PC-3 (cell line): ENCODE measurements at regions not wholly inside any gene's neighbourhood (a gene's known extent, or its start where the extent isn't known, plus 50 kb on each side); places are given as distances from the start of the nearest gene placed in this dataset.

ENCODE experiments used
- ATAC-seq: fragments of 200-7000 bp; cut with Tn5 transposase; 2 replicates; pipeline ENCODE4 v1.9.1; 2020; ENCODE audit warnings: mild to moderate bottlenecking, moderate library complexity
- BruUV-seq: library from RNA; stranded (reverse); fragments of 400-500 nt; replicated peaks from 2 replicates; lab custom pipeline; 2021; lab: Mats Ljungman, UMichigan
- CTCF ChIA-PET: fragments of 300-600 bp; sonication (Branson Sonifier 250); formaldehyde crosslinking; loops from one replicate; lab custom pipeline; 2022; ENCODE audit warnings: antibody characterized with exemption; lab: Charles Lee
- POLR2A ChIA-PET: fragments of 300-600 bp; sonication (Branson Sonifier 250); formaldehyde crosslinking; loops from one replicate; lab custom pipeline; 2022; ENCODE audit warnings: antibody characterized with exemption; ENCODE audit not compliant: unreplicated experiment; lab: Charles Lee
- DNase-seq: peaks from one replicate; pipeline ENCODE4 v3.0.0-alpha.2; 2015
- H2AFZ ChIP-seq: fragments of 300-600 bp; sonication (generic); 2 replicates; pipeline ENCODE4 v1.6.0; 2016; ENCODE audit warnings: antibody characterized with exemption, low read length
- H3F3A ChIP-seq: fragments of 300-600 bp; sonication (generic); one replicate; pipeline ENCODE4 v1.6.0; 2017; ENCODE audit warnings: antibody characterized with exemption, low read length, control low read depth, mild to moderate bottlenecking; ENCODE audit not compliant: unreplicated experiment
- H3K27ac ChIP-seq: fragments of 300-600 bp; sonication (generic); 2 replicates; pipeline ENCODE4 v1.5.1; 2016; ENCODE audit warnings: mild to moderate bottlenecking, low read length
- H3K27me3 ChIP-seq: fragments of 300-600 bp; sonication (generic); 2 replicates; pipeline ENCODE4 v1.6.1; 2016; ENCODE audit warnings: low read length, mixed read lengths
- H3K36me3 ChIP-seq: fragments of 300-600 bp; sonication (generic); 2 replicates; pipeline ENCODE4 v1.6.1; 2016; ENCODE audit warnings: low read depth, mixed run types, low read length, mixed read lengths
- H3K4me1 ChIP-seq: fragments of 300-600 bp; sonication (generic); 2 replicates; pipeline ENCODE4 v1.5.1; 2016; ENCODE audit warnings: low read length; ENCODE audit not compliant: insufficient read depth
- H3K4me2 ChIP-seq: fragments of 300-600 bp; sonication (generic); 2 replicates; pipeline ENCODE4 v1.6.0; 2016; ENCODE audit warnings: low read length
- H3K4me3 ChIP-seq: fragments of 300-600 bp; sonication (generic); 2 replicates; pipeline ENCODE4 v1.5.1; 2016; ENCODE audit warnings: mild to moderate bottlenecking, low read length, mixed read lengths
- H3K79me2 ChIP-seq: fragments of 300-600 bp; sonication (generic); 2 replicates; pipeline ENCODE4 v1.6.1; 2017; ENCODE audit warnings: low read length, mixed read lengths
- H3K9ac ChIP-seq: fragments of 300-600 bp; sonication (generic); 2 replicates; pipeline ENCODE4 v1.6.0; 2016; ENCODE audit warnings: mild to moderate bottlenecking, low read length
- H3K9me2 ChIP-seq: fragments of 300-600 bp; sonication (generic); replicated peaks from 2 replicates; pipeline ENCODE4 v1.6.1; 2016; ENCODE audit warnings: mixed run types, low read length, mixed read lengths
- H3K9me3 ChIP-seq: fragments of 300-600 bp; sonication (generic); 2 replicates; pipeline ENCODE4 v1.6.1; 2016; ENCODE audit warnings: low read length, mixed read lengths
- H4K20me1 ChIP-seq: fragments of 300-600 bp; sonication (generic); 2 replicates; pipeline ENCODE4 v1.6.1; 2016; ENCODE audit warnings: low read length, mixed read lengths
- CTCF ChIP-seq: fragments of 300-600 bp; sonication (generic); conservative IDR thresholded peaks from 2 replicates; pipeline ENCODE4 v1.5.1; 2017; ENCODE audit warnings: antibody characterized with exemption, low read depth, mild to moderate bottlenecking, low read length
- EZH2 ChIP-seq: fragments of 300-600 bp; sonication (generic); IDR thresholded peaks from one replicate; pipeline ENCODE4 v1.6.1; 2017; ENCODE audit warnings: antibody characterized with exemption, mild to moderate bottlenecking, low read length; ENCODE audit not compliant: unreplicated experiment
- EZH2phosphoT487 ChIP-seq: fragments of 300-600 bp; sonication (generic); IDR thresholded peaks from 2 replicates; pipeline ENCODE4 v1.6.1; 2018; ENCODE audit warnings: mild to moderate bottlenecking, antibody characterized with exemption, low read length, borderline replicate concordance
- intact Hi-C: fragments of 100-400 bp; cut with micrococcal nuclease; formaldehyde crosslinking; loops from 2 replicates; pipeline ENCODE4 v1.9.0; 2023

GRCh38 chr4:149901128-149901527, 85.5 kb upstream of the IQCM start:
- Histone ChIP-seq H2AFZ (no peak overlapping the region), H3K27ac (no peak overlapping the region), H3K4me2 (no peak overlapping the region), H3K79me2 (no peaks in the 10 kb centered on the region), H3K9ac (no peak overlapping the region), H3K36me3 (no peaks in the 10 kb centered on the region), H3F3A (no peaks in the 10 kb centered on the region), H3K4me1 (no peaks in the 10 kb centered on the region), H3K27me3 (no peaks in the 10 kb centered on the region), H3K4me3 (no peak overlapping the region), H3K9me3 (no peaks in the 10 kb centered on the region), H3K9me2 (no peaks in the 10 kb centered on the region), H4K20me1 (no peaks in the 10 kb centered on the region)
- no peak for DNase-seq
- intact Hi-C loops, result loop anchor here (10.0 kb wide), 1 partner anchor 616 kb away; no protein-coding TSS in a partner anchor
- CTCF ChIA-PET, result no interaction called here
- TF ChIP-seq CTCF, result no peak
- no peak for TF ChIP-seq EZH2phosphoT487
- no peak for TF ChIP-seq EZH2
- POLR2A ChIA-PET, result no interaction called here
- no TSS peak for BruUV-seq
- ATAC-seq, result no peak

GRCh38 chr4:149902242-149902641, 86.6 kb upstream of the IQCM start:
- Histone ChIP-seq H2AFZ (no peak overlapping the region), H3K36me3 (no peaks in the 10 kb centered on the region), H3K4me3 (no peak overlapping the region), H3K79me2 (no peaks in the 10 kb centered on the region), H4K20me1 (no peaks in the 10 kb centered on the region), H3K27ac (no peak overlapping the region), H3K9me2 (no peaks in the 10 kb centered on the region), H3K4me1 (no peaks in the 10 kb centered on the region), H3K4me2 (no peak overlapping the region), H3K9ac (no peak overlapping the region), H3F3A (no peaks in the 10 kb centered on the region), H3K27me3 (no peaks in the 10 kb centered on the region), H3K9me3 (no peaks in the 10 kb centered on the region)
- CTCF ChIA-PET, result no interaction called here
- no peak for DNase-seq
- TF ChIP-seq CTCF, result no peak
- no peak for TF ChIP-seq EZH2phosphoT487
- TF ChIP-seq EZH2, result no peak
- ATAC-seq, result no peak
- no TSS peak for BruUV-seq
- POLR2A ChIA-PET, result no interaction called here
- intact Hi-C loops, result loop anchor here (10.0 kb wide), 1 partner anchor 617 kb away; no protein-coding TSS in a partner anchor

DNA sequence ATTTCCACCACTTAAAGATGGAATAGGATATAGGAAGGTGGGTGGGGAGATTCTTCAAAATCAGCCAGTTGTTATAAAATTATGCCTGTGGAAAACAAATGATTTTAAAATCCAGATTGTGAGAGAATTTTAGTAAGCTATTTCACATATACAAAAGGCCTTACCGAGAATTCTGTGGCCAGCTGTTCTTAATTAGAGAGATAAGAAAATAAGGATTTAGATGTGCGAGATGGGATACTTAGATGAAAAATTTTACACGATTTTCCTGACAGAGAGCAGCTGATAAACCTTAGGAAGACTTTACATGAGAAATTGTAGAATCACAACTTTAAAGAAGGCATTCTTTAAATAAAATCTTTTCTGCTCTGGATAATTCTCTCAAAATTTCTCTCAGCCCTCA, 94.5 kb upstream of the IQCM start:
- Histone ChIP-seq H3F3A (no peaks in the 10 kb centered on the region), H3K9me3 (no peaks in the 10 kb centered on the region), H2AFZ (no peak overlapping the region), H3K4me3 (no peak overlapping the region), H3K79me2 (no peaks in the 10 kb centered on the region), H3K4me2 (no peak overlapping the region), H3K27ac (no peak overlapping the region), H4K20me1 (no peaks in the 10 kb centered on the region), H3K4me1 (no peaks in the 10 kb centered on the region), H3K27me3 (no peaks in the 10 kb centered on the region), H3K9me2 (no peaks in the 10 kb centered on the region), H3K9ac (no peak overlapping the region), H3K36me3 (no peaks in the 10 kb centered on the region)
- ChIA-PET CTCF (interaction anchor here (1.0 kb wide), 1 partner anchor 14 kb away, joined by 3 read pairs; no protein-coding TSS in a partner anchor), POLR2A (no interaction called here)
- ATAC-seq, result no peak
- TF ChIP-seq EZH2 (no peak), CTCF (no peak), EZH2phosphoT487 (no peak)
- no peak for DNase-seq
- BruUV-seq, result no TSS peak
- intact Hi-C loops, result no loop called here
